GM19468 (cell line): ENCODE measurements at regions not wholly inside any gene's neighbourhood (a gene's known extent, or its start where the extent isn't known, plus 50 kb on each side); places are given as distances from the start of the nearest gene placed in this dataset.
"Not testable (repeated sequence)": the region's sequence is repeated elsewhere in the genome, so short reads cannot be mapped to it uniquely, and the experiment has no call there.

Experiments used
- ATAC-seq: cut with Tn5 transposase; IDR thresholded peaks from one replicate; pipeline ENCODE4 v1.9.1; 2021; ENCODE audit warnings: mild to moderate bottlenecking, moderate library complexity, moderate number of reproducible peaks; ENCODE audit not compliant: unreplicated experiment; ENCODE audit errors: extremely low read depth

- ATAC-seq = no peak
Measured at GRCh38 chr2:215576572-215576971, 140.7 kb upstream of the FN1 start.

GRCh38 chr2:215573496-215573895 lies 137.6 kb upstream of the FN1 start:
- no peak for ATAC-seq

GRCh38 chr2:215572341-215572848 lies 136.5 kb upstream of the FN1 start:
- no peak for ATAC-seq

- ATAC-seq = no peak
Measured at GRCh38 chr2:215571689-215572088, 135.8 kb upstream of the FN1 start.

GRCh38 chr2:215567504-215567903 lies 131.6 kb upstream of the FN1 start:
- no peak for ATAC-seq

- ATAC-seq = no peak
Measured at GRCh38 chr2:215565897-215566296, 130.0 kb upstream of the FN1 start.

- ATAC-seq = no peak
Measured at GRCh38 chr2:215557701-215558100, 121.8 kb upstream of the FN1 start.

GRCh38 chr2:215556979-215557378 lies 121.1 kb upstream of the FN1 start:
- no peak for ATAC-seq

- ATAC-seq = no peak
Measured at GRCh38 chr2:215554689-215555498, 119.0 kb upstream of the FN1 start.

GRCh38 chr2:215553946-215554345 lies 118.1 kb upstream of the FN1 start:
- ATAC-seq = no peak

GRCh38 chr2:215552144-215552580 lies 116.3 kb upstream of the FN1 start:
- ATAC-seq = no peak

GRCh38 chr2:215550331-215550730 lies 114.5 kb upstream of the FN1 start:
- no peak for ATAC-seq

- ATAC-seq = no peak
Measured at GRCh38 chr2:215548714-215549113, 112.8 kb upstream of the FN1 start.

GRCh38 chr2:215542690-215543089 lies 106.8 kb upstream of the FN1 start:
- ATAC-seq = no peak

GRCh38 chr2:215540658-215541057 lies 104.8 kb upstream of the FN1 start:
- ATAC-seq = no peak

GRCh38 chr2:215537611-215538010 lies 101.7 kb upstream of the FN1 start:
- ATAC-seq = no peak

- ATAC-seq = no peak
Measured at GRCh38 chr2:215536510-215536909, 100.6 kb upstream of the FN1 start.

GRCh38 chr2:215535741-215536140 lies 99.9 kb upstream of the FN1 start:
- no peak for ATAC-seq

- no peak for ATAC-seq
Measured at GRCh38 chr2:215535125-215535668, 99.3 kb upstream of the FN1 start.

- not testable (repeated sequence) for ATAC-seq
Measured at GRCh38 chr2:215533716-215534115, 97.8 kb upstream of the FN1 start.

- ATAC-seq = no peak
Measured at GRCh38 chr2:215532844-215533243, 97.0 kb upstream of the FN1 start.

GRCh38 chr2:215531284-215531683 lies 95.4 kb upstream of the FN1 start:
- ATAC-seq = no peak
